SU-DHL-6 (cell line): ENCODE measurements at regions not wholly inside any gene's neighbourhood (a gene's known extent, or its start where the extent isn't known, plus 50 kb on each side); places are given as distances from the start of the nearest gene placed in this dataset.

ENCODE experiments used
- EZH2phosphoT487 ChIP-seq: fragments of 200-600 bp; sonication (generic), shearing (Covaris generic); conservative IDR thresholded peaks from 2 replicates; pipeline ENCODE4 v1.6.1; 2018; ENCODE audit warnings: mild to moderate bottlenecking, antibody characterized with exemption, low read length, moderate library complexity, mixed read lengths
- TF ChIP-seq, protein P1 (sequence below): fragments of 200-600 bp; sonication (generic); IDR thresholded peaks from one replicate; pipeline ENCODE4 v1.5.1; 2017; ENCODE audit warnings: antibody characterized with exemption, mild to moderate bottlenecking, low read length, moderate library complexity; ENCODE audit not compliant: insufficient read depth, poor library complexity, severe bottlenecking

DNA sequence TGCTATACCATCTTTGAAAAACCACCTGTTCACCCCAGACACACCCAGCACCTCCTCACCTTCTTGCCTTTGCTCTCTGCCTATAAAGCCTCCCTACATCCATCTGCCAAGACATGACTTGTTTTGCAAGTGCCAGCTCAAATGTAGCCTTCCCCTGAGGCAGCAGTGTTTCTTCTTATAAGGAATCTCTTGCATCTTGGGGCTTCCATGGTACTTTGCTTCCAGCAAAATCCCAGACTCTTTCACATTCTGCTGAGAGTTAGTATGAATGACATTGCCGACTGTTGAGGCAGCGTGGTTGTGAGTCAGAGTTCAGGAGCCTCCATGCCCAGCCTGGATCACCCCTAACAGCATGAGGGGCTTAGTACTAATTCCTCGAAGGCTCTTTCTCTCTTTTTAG is 217.4 kb upstream of the RUNX1 start:
- TF ChIP-seq, protein P1, sequence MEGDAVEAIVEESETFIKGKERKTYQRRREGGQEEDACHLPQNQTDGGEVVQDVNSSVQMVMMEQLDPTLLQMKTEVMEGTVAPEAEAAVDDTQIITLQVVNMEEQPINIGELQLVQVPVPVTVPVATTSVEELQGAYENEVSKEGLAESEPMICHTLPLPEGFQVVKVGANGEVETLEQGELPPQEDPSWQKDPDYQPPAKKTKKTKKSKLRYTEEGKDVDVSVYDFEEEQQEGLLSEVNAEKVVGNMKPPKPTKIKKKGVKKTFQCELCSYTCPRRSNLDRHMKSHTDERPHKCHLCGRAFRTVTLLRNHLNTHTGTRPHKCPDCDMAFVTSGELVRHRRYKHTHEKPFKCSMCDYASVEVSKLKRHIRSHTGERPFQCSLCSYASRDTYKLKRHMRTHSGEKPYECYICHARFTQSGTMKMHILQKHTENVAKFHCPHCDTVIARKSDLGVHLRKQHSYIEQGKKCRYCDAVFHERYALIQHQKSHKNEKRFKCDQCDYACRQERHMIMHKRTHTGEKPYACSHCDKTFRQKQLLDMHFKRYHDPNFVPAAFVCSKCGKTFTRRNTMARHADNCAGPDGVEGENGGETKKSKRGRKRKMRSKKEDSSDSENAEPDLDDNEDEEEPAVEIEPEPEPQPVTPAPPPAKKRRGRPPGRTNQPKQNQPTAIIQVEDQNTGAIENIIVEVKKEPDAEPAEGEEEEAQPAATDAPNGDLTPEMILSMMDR: no peak
- no peak for TF ChIP-seq EZH2phosphoT487
